ENCODE measurements at regions not wholly inside any gene's neighbourhood (a gene's known extent, or its start where the extent isn't known, plus 50 kb on each side); places are given as distances from the start of the nearest gene placed in this dataset.

DNA sequence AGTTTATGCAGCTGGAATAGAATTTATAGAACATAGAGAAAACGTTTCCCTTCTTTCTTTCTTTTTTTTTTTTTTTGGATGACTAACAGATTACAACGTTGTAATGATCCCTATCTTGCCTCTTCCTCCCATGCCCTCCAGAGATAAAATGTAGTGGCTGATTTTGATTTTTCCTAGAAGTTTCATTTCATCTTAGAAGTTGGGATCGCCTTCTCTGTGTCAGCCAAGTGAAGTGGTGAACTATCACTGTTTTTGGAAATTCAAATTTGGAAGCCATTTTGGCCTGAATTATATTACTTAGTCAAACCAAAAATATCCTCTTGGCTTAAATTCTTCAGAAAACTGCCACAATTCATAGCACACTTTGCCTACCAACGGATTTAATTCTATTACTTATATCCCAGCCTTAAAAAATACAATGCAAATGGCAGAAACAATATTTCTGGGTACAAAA, 1025.5 kb upstream of the NR2F2 start:
- peak overlapping the region in 2 of 5 donors; percentile 39 to 66 for H3K27ac ChIP-seq
- 39 to 50% (median 42%) methylated on average over 4 of the region's 4 CpGs for WGBS, 4 donors
- intact Hi-C loops (cut with DNase I) = no loop called here
- no peaks in the 10 kb centered on the region for H3K4me1 ChIP-seq (replicated peaks in 1 of 2)
- no peaks in the 10 kb centered on the region for H3K27me3 ChIP-seq
- H3K36me3 ChIP-seq (replicated peaks in 1 of 2) = no peaks in the 10 kb centered on the region
- no peak for DNase-seq
- no peaks in the 10 kb centered on the region for H3K9me3 ChIP-seq (replicated peaks in 1 of 3)
- TF ChIP-seq, protein P1, sequence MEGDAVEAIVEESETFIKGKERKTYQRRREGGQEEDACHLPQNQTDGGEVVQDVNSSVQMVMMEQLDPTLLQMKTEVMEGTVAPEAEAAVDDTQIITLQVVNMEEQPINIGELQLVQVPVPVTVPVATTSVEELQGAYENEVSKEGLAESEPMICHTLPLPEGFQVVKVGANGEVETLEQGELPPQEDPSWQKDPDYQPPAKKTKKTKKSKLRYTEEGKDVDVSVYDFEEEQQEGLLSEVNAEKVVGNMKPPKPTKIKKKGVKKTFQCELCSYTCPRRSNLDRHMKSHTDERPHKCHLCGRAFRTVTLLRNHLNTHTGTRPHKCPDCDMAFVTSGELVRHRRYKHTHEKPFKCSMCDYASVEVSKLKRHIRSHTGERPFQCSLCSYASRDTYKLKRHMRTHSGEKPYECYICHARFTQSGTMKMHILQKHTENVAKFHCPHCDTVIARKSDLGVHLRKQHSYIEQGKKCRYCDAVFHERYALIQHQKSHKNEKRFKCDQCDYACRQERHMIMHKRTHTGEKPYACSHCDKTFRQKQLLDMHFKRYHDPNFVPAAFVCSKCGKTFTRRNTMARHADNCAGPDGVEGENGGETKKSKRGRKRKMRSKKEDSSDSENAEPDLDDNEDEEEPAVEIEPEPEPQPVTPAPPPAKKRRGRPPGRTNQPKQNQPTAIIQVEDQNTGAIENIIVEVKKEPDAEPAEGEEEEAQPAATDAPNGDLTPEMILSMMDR (IDR thresholded peaks at IDR 0.05) = no peak
- TF ChIP-seq POLR2A (IDR thresholded peaks at IDR 0.05) = no peak
- H3K4me3 ChIP-seq = no peak overlapping the region

DNA sequence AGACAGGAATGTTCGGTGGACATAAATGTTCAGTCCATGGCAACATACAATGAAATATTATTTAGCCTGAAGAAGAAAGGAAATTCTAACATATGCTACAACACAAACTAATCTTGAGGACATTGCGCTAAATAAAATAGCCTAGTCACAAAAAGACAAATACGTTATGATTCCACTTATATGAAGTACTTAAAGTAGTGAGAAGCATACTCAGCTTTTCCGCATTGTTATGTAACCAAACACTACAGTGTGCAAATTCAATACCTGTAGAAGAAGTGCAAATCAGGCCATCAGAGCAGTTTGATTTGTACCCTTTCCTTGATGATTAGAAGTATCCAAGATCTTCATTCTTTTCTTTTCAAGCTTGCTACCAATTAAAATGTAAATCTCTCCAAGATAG, 1023.4 kb upstream of the NR2F2 start:
- no peaks in the 10 kb centered on the region for H3K36me3 ChIP-seq (replicated peaks in 1 of 2)
- H3K4me3 ChIP-seq = no peak overlapping the region
- no peak for TF ChIP-seq POLR2A (IDR thresholded peaks at IDR 0.05)
- TF ChIP-seq, protein P1 (IDR thresholded peaks at IDR 0.05) = no peak
- WGBS, 4 donors = 84 to 92% (median 86%) methylated on average over 4 of the region's 4 CpGs
- no peak for DNase-seq
- H3K27me3 ChIP-seq = no peaks in the 10 kb centered on the region
- H3K27ac ChIP-seq = no peak overlapping the region
- intact Hi-C loops (cut with DNase I) = no loop called here
- no peaks in the 10 kb centered on the region for H3K9me3 ChIP-seq (replicated peaks in 1 of 3)
- H3K4me1 ChIP-seq (replicated peaks in 1 of 2) = no peaks in the 10 kb centered on the region

GRCh38 chr15:95319242-95319641, 1011.3 kb upstream of the NR2F2 start:
- no peak overlapping the region for H3K4me3 ChIP-seq
- no peak overlapping the region for H3K27ac ChIP-seq
- no peaks in the 10 kb centered on the region for H3K9me3 ChIP-seq (replicated peaks in 1 of 3)
- H3K36me3 ChIP-seq (replicated peaks in 1 of 2) = no peaks in the 10 kb centered on the region
- peaks cover 0 to under 1% of the 10 kb centered on the region in 2 donors for H3K4me1 ChIP-seq (replicated peaks in 1 of 2)
- TF ChIP-seq, protein P1 (IDR thresholded peaks at IDR 0.05) = no peak
- TF ChIP-seq POLR2A (IDR thresholded peaks at IDR 0.05) = no peak
- H3K27me3 ChIP-seq = no peaks in the 10 kb centered on the region
- DNase-seq = no peak
- intact Hi-C loops (cut with DNase I) = no loop called here
- WGBS, 4 donors = 84 to 91% (median 88%) methylated on average over 4 of the region's 4 CpGs

DNA sequence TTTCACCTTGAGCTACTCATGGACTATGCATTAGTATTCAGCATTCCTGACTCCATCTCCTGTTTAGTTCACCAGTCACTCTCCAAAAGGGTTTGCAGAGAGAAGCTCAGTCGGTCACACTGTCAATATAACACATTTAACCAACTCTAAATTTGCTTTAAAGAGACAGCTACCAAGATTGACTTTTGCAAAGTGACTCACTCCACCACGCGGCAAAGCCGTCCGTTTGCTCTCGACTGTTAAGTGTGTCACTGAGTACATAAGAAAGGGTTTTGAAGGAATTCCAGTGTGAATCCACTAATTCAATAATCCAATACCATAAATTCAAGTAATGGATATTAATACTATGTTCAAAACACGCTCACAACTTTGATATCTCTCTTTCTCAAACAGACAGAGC, 1006.7 kb upstream of the NR2F2 start:
- peaks cover 0 to 4% of the 10 kb centered on the region in 2 donors for H3K4me1 ChIP-seq (replicated peaks in 1 of 2)
- peaks cover 8% of the 10 kb centered on the region for H3K27me3 ChIP-seq
- 75 to 85% (median 80%) methylated on average over 7 of the region's 7 CpGs for WGBS, 4 donors
- peak overlapping the region in 2 of 5 donors; percentile 77 to 87 for H3K27ac ChIP-seq
- no peaks in the 10 kb centered on the region for H3K9me3 ChIP-seq (replicated peaks in 1 of 3)
- no peak for TF ChIP-seq POLR2A (IDR thresholded peaks at IDR 0.05)
- TF ChIP-seq, protein P1 (IDR thresholded peaks at IDR 0.05) = no peak
- H3K4me3 ChIP-seq = no peak overlapping the region
- no peak for DNase-seq
- no peaks in the 10 kb centered on the region for H3K36me3 ChIP-seq (replicated peaks in 1 of 2)
- intact Hi-C loops (cut with DNase I) = no loop called here
